MCF 10A (cell line): ENCODE measurements at regions not wholly inside any gene's neighbourhood (a gene's known extent, or its start where the extent isn't known, plus 50 kb on each side); places are given as distances from the start of the nearest gene placed in this dataset.
"Not testable (repeated sequence)": the region's sequence is repeated elsewhere in the genome, so short reads cannot be mapped to it uniquely, and the experiment has no call there.

Source experiments
- BruUV-seq: library from RNA; stranded (reverse); fragments of 400-500 nt; replicated peaks from 2 replicates; lab custom pipeline; 2021; lab: Mats Ljungman, UMichigan
- CTCF ChIA-PET: fragments of 300-600 bp; sonication (Branson Sonifier 250); formaldehyde crosslinking; extraction: SDS; loops from one replicate; lab custom pipeline; 2021; ENCODE audit warnings: antibody characterized with exemption, inconsistent platforms; lab: Yijun Ruan, JAX
- POLR2A ChIA-PET: fragments of 300-600, 350-650 bp; sonication (Branson Sonifier 250); formaldehyde crosslinking; extraction: SDS; loops from one replicate; lab custom pipeline; 2020; ENCODE audit warnings: antibody characterized with exemption, inconsistent platforms; lab: Yijun Ruan, JAX
- DNase-seq: peaks from one replicate; pipeline ENCODE4 v3.0.0-alpha.2; 2018; ENCODE audit not compliant: unreplicated experiment
- H3K27ac Mint-ChIP-seq: one replicate; pipeline ENCODE4 v1.8.0; 2022; ENCODE audit warnings: mild to moderate bottlenecking, low read depth, mixed read lengths; ENCODE audit not compliant: unreplicated experiment
- H3K27me3 Mint-ChIP-seq: one replicate; pipeline ENCODE4 v1.8.0; 2022; ENCODE audit warnings: mixed read lengths; ENCODE audit not compliant: insufficient read depth, unreplicated experiment
- H3K36me3 Mint-ChIP-seq: one replicate; pipeline ENCODE4 v1.8.0; 2022; ENCODE audit warnings: mild to moderate bottlenecking, moderate library complexity, mixed read lengths; ENCODE audit not compliant: insufficient read depth, unreplicated experiment
- H3K4me1 Mint-ChIP-seq: one replicate; pipeline ENCODE4 v1.8.0; 2022; ENCODE audit warnings: mixed read lengths; ENCODE audit not compliant: insufficient read depth, unreplicated experiment
- H3K4me3 Mint-ChIP-seq: one replicate; pipeline ENCODE4 v1.8.0; 2022; ENCODE audit warnings: mild to moderate bottlenecking, moderate library complexity, mixed read lengths; ENCODE audit not compliant: unreplicated experiment
- H3K9me3 Mint-ChIP-seq: one replicate; pipeline ENCODE4 v1.8.0; 2022; ENCODE audit warnings: mixed read lengths; ENCODE audit not compliant: unreplicated experiment
- CTCF ChIP-seq: fragments of 200-600 bp; IDR thresholded peaks from one replicate; pipeline ENCODE4 v1.8.0; 2022; ENCODE audit warnings: antibody characterized with exemption, mild to moderate bottlenecking; ENCODE audit not compliant: unreplicated experiment
- intact Hi-C: fragments of 100-400 bp; cut with micrococcal nuclease; formaldehyde crosslinking; loops from 2 replicates; pipeline ENCODE4 v1.14.1; 2022

- BruUV-seq = no TSS peak
- ChIA-PET CTCF (interaction anchor here (0.6 to 0.7 kb wide), 2 partner anchors 137 to 367 kb away, joined by 3 read pairs; no protein-coding TSS in a partner anchor), POLR2A (no interaction called here)
- H3K4me3 Mint-ChIP-seq = no peak overlapping the region
- no peaks in the 10 kb centered on the region for H3K36me3 Mint-ChIP-seq
- H3K27me3 Mint-ChIP-seq = no peaks in the 10 kb centered on the region
- DNase-seq = no peak
- H3K27ac Mint-ChIP-seq = no peak overlapping the region
- no peaks in the 10 kb centered on the region for H3K9me3 Mint-ChIP-seq
- H3K4me1 Mint-ChIP-seq = peaks cover 15% of the 10 kb centered on the region
- intact Hi-C loops = no loop called here
- no peak for TF ChIP-seq CTCF
Observed at GRCh38 chr5:87198010-87198409, 69.7 kb upstream of the RASA1 start.

GRCh38 chr5:87199246-87199645 is 68.4 kb upstream of the RASA1 start:
- H3K4me1 Mint-ChIP-seq = peaks cover 15% of the 10 kb centered on the region
- H3K36me3 Mint-ChIP-seq, H3K27me3 Mint-ChIP-seq, H3K27ac Mint-ChIP-seq, intact Hi-C loops, BruUV-seq, DNase-seq, CTCF ChIA-PET, H3K4me3 Mint-ChIP-seq, H3K9me3 Mint-ChIP-seq: not testable (repeated sequence)
- POLR2A ChIA-PET = interaction anchor here (0.6 kb wide), 1 partner anchor 8 kb away, joined by 3 read pairs; no protein-coding TSS in a partner anchor

GRCh38 chr5:87199704-87200103 is 68.0 kb upstream of the RASA1 start:
- H3K4me3 Mint-ChIP-seq, H3K27me3 Mint-ChIP-seq, H3K36me3 Mint-ChIP-seq, H3K27ac Mint-ChIP-seq, CTCF ChIA-PET, H3K9me3 Mint-ChIP-seq, DNase-seq, BruUV-seq, intact Hi-C loops: not testable (repeated sequence)
- peaks cover 13% of the 10 kb centered on the region for H3K4me1 Mint-ChIP-seq
- POLR2A ChIA-PET = interaction anchor here (0.6 kb wide), 1 partner anchor 9 kb away, joined by 3 read pairs; no protein-coding TSS in a partner anchor

- BruUV-seq = no TSS peak
- no peak for DNase-seq
- Mint-ChIP-seq H3K27me3 (no peaks in the 10 kb centered on the region), H3K36me3 (no peaks in the 10 kb centered on the region), H3K9me3 (no peaks in the 10 kb centered on the region), H3K27ac (no peak overlapping the region), H3K4me3 (no peak overlapping the region), H3K4me1 (no peaks in the 10 kb centered on the region)
- TF ChIP-seq CTCF = no peak
- POLR2A ChIA-PET = interaction anchor here (1.1 to 1.3 kb wide), 2 partner anchors 15 to 88 kb away, joined by 3 to 4 read pairs; no protein-coding TSS in a partner anchor
- intact Hi-C loops = no loop called here
- CTCF ChIA-PET = interaction anchor here (1.4 kb wide), 1 partner anchor 12 kb away, joined by 3 read pairs; no protein-coding TSS in a partner anchor
Observed at GRCh38 chr5:87210076-87210475, 57.6 kb upstream of the RASA1 start.

GRCh38 chr5:87210743-87211142 is 56.9 kb upstream of the RASA1 start:
- ChIA-PET POLR2A (interaction anchor here (1.1 kb wide), 1 partner anchor 89 kb away, joined by 3 read pairs; no protein-coding TSS in a partner anchor), CTCF (interaction anchor here (0.6 to 1.4 kb wide), 2 partner anchors 11 to 170 kb away, joined by 3 read pairs; no protein-coding TSS in a partner anchor)

More at GRCh38 chr5:87210743-87211142, 56.9 kb upstream of the RASA1 start:
- BruUV-seq = no TSS peak
- TF ChIP-seq CTCF = no peak
- no peaks in the 10 kb centered on the region for H3K4me1 Mint-ChIP-seq
- no peak overlapping the region for H3K27ac Mint-ChIP-seq
- no peaks in the 10 kb centered on the region for H3K36me3 Mint-ChIP-seq
- intact Hi-C loops = no loop called here
- H3K9me3 Mint-ChIP-seq = no peaks in the 10 kb centered on the region
- no peaks in the 10 kb centered on the region for H3K27me3 Mint-ChIP-seq
- no peak for DNase-seq
- no peak overlapping the region for H3K4me3 Mint-ChIP-seq
